MG63 (cell line): ENCODE measurements at regions not wholly inside any gene's neighbourhood (a gene's known extent, or its start where the extent isn't known, plus 50 kb on each side); places are given as distances from the start of the nearest gene placed in this dataset.
"Not testable (repeated sequence)": the region's sequence is repeated elsewhere in the genome, so short reads cannot be mapped to it uniquely, and the experiment has no call there.

Experiments used
- DNase-seq: peaks from one replicate; pipeline ENCODE4 v3.0.0-alpha.2; 2020
- H3K27me3 ChIP-seq: fragments of 250-450 bp; sonication (Bioruptor Pico); 2 replicates; pipeline ENCODE4 v1.5.1; 2020; ENCODE audit warnings: mild to moderate bottlenecking, moderate library complexity
- H3K36me3 ChIP-seq: fragments of 250-450 bp; sonication (Bioruptor Pico); 2 replicates; pipeline ENCODE4 v1.5.1; 2020; ENCODE audit warnings: mild to moderate bottlenecking, moderate library complexity
- H3K4me3 ChIP-seq: fragments of 250-450 bp; sonication (Bioruptor Pico); 2 replicates; pipeline ENCODE4 v1.5.1; 2020; ENCODE audit warnings: mild to moderate bottlenecking, moderate library complexity
- H3K9me3 ChIP-seq: fragments of 250-450 bp; sonication (Bioruptor Pico); 2 replicates; pipeline ENCODE4 v1.5.1; 2020; ENCODE audit warnings: mild to moderate bottlenecking, moderate library complexity

DNA sequence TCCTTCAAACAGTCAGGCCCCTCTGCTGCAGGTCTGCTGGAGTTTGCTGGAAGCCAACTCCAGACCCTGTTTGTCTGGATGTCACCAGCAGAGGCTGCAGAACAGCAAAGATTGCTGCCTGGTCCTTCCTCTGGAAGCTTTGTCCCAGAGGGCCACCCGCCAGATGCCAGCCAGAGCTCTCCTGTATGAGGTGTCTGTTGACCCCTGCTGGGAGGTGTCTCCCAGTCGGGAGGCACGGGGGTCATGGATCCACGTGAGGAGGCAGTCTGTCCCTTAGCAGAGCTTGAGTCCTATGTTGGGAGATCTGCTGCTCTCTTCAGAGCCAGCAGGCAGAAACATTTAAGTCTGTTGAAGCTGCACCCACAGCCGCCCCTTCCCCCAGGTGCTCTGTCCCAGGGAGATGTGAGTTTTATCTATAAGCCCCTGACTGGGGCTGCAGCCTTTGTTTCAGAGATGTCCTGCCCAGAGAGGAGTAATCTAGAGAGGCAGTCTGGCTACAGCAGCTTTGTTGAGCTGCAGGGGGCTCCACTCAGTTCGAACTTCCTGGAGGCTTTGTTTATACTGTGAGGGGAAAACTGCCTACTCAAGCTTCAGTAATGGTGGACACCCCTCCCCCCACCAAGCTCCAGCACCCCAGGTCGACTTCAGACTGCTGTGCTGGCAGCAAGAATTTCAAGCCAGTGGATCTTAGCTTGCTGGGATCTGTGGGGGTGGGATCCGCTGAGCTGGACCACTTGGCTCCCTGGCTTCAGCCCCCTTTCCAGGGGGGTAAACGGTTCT lies 72.1 kb downstream of the OGFRL1 start:
- not testable (repeated sequence) for H3K27me3 ChIP-seq, H3K9me3 ChIP-seq, H3K4me3 ChIP-seq, DNase-seq, H3K36me3 ChIP-seq

DNA sequence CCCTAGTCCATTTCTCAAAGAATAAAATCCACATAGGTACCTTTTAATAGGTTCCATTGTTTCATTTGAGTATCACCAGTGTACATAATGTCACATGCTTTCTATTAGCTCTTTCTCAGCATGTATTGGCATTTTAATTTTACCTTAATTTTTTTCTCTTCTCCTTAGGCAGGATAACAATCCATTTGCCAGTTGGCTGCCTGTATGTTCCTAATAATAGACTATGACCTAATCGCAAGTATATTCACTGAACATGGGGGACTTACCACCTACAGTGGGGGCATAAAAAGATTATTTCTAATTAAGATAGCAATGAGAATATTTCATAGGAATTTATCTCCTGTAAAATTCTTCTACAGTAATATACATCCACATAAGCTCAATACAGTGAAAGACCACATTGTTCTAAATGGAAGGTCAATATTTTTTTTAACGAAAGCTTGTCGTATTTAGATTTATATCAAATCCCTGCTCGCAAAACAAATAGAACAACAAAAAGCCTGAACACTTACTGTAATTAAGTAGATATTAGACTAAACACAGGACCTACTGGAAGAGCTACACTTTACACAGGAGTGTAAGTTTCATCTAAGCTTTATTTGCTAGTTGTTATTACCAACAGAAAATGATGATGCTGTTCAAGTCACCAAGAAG lies 76.4 kb downstream of the OGFRL1 start:
- DNase-seq: no peak
- Histone ChIP-seq H3K36me3 (no peaks in the 10 kb centered on the region; the same call in 1 of the 2 replicates), H3K9me3 (no peaks in the 10 kb centered on the region), H3K27me3 (no peaks in the 10 kb centered on the region), H3K4me3 (no peak overlapping the region)

DNA sequence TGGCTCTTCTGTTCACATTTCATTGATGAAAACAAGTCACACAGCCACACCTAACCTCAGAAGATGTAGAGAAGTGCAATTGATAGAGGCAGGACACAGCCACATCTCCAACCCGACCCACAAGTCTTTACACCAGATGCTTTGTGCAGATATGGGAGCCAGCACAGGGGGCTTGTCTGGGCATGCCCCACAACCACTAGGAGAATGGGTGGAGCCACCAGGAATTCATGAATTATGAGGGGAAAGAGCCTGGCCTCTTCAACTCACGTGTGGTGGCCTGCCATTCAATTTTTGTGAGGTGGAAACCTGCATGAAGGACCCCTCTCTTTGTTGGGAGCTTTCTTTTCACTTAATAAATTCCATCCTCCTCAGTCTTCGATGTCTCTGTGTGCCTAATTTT lies 79.1 kb downstream of the OGFRL1 start:
- Histone ChIP-seq H3K9me3 (no peaks in the 10 kb centered on the region), H3K27me3 (no peaks in the 10 kb centered on the region), H3K36me3 (peaks cover 4% of the 10 kb centered on the region; the same call in 1 of the 2 replicates), H3K4me3 (no peak overlapping the region)
- DNase-seq: no peak

DNA sequence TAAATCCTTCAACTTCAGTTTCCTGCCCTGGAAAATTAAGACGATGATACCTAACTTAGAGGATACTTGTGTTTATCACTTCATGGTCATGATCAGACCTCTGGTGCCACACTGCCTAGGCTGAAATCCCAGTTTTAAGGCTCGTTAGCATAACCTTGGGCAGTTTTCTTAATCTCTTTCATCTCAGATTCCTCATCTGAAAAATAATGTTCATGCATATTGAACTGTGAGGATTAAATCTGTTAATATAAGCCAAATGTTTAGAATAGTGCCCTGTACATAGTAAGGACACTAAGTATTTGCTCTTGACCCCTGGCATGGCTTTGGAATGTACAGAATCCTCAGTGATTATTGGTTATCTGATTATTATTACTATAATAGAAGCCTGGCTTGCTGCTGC lies 79.7 kb downstream of the OGFRL1 start:
- H3K4me3 ChIP-seq: no peak overlapping the region
- H3K27me3 ChIP-seq: no peaks in the 10 kb centered on the region
- H3K9me3 ChIP-seq: no peaks in the 10 kb centered on the region
- H3K36me3 ChIP-seq: peaks cover 4% of the 10 kb centered on the region; the same call in 1 of the 2 replicates
- DNase-seq: no peak

DNA sequence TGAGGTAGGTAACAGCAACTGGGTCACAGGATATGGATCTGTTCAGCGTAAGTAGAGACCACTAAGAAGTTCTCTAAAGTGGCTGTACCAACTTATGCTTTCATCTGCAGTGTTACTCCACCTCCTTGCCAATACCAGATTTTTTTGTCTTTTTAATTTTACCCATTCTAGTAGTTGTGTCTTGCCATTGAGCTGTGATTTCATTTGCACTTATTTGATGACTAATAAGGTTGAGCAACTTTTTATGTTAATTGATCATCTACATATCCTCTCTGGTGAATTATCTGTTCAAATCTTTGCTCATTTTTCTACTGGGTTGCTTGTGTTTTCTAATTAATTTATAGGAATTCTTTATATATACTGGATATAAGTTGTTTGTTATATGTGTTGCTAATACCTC lies 82.9 kb downstream of the OGFRL1 start:
- Histone ChIP-seq H3K27me3 (no peaks in the 10 kb centered on the region), H3K4me3 (no peak overlapping the region), H3K9me3 (no peaks in the 10 kb centered on the region), H3K36me3 (peaks cover 4% of the 10 kb centered on the region; the same call in 1 of the 2 replicates)
- DNase-seq: no peak

DNA sequence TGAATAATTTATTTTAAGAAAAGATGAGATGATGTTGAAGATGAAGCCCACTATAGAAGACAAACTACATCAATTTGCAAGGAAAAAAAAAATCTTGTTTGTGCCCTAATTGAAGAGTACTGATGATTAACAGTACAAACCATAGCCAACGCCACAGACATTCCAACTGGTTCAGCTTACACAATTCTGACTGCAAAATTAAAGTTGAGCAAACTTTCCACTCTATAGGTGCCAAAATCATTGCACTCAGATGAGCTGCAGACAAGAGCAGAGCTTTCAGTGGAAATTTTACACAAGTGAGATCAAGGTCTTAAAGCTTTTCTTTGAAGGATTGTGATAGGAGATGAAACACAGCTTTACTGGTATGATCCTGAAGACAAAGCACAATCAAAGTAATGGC lies 85.3 kb downstream of the OGFRL1 start:
- no peaks in the 10 kb centered on the region for H3K27me3 ChIP-seq
- H3K36me3 ChIP-seq: peaks cover 4% of the 10 kb centered on the region; the same call in 1 of the 2 replicates
- no peaks in the 10 kb centered on the region for H3K9me3 ChIP-seq
- H3K4me3 ChIP-seq: no peak overlapping the region
- DNase-seq: no peak

DNA sequence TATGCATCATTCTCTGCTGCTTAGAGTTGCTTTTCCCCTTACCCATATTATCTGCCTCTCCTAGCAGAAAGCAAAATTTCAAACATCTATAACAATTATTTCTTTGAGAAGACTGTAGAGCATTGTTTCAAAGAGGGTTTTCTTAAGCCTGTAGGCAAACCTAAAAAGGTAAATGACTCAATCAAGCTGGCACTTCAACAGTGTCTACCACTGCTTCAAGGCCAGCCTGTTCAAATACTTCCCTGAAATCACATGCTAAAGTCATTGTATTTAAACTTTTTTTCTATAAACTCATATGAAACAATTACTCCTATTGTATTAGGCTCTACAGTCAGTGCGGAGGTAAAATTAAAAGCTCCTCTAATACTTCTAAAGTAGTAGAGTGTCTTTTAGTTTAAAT lies 87.1 kb downstream of the OGFRL1 start:
- DNase-seq: no peak
- no peaks in the 10 kb centered on the region for H3K9me3 ChIP-seq
- peaks cover 4% of the 10 kb centered on the region; the same call in 1 of the 2 replicates for H3K36me3 ChIP-seq
- H3K27me3 ChIP-seq: no peaks in the 10 kb centered on the region
- no peak overlapping the region for H3K4me3 ChIP-seq

DNA sequence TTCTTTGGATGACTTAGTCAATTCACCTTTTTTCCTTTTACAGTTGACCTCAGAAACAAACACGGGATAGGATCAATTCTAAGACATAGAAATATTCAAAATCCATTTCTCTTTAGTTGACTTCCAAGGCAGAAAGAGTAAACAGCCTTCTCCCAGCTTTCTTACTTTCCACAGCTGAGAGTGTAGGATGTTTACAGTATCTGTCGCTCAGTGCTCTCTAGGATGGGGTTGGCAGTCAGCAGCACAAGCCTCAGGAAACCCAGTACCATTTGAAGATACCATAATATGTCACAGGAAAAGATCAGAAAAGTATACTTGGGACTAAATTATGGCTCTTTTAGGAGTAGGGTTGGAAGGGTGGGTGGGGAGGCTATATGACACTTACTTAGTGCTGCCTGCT lies 88.2 kb downstream of the OGFRL1 start:
- no peak for DNase-seq
- H3K4me3 ChIP-seq: no peak overlapping the region
- H3K9me3 ChIP-seq: no peaks in the 10 kb centered on the region
- H3K36me3 ChIP-seq: peaks cover 4% of the 10 kb centered on the region; the same call in 1 of the 2 replicates
- H3K27me3 ChIP-seq: no peaks in the 10 kb centered on the region

DNA sequence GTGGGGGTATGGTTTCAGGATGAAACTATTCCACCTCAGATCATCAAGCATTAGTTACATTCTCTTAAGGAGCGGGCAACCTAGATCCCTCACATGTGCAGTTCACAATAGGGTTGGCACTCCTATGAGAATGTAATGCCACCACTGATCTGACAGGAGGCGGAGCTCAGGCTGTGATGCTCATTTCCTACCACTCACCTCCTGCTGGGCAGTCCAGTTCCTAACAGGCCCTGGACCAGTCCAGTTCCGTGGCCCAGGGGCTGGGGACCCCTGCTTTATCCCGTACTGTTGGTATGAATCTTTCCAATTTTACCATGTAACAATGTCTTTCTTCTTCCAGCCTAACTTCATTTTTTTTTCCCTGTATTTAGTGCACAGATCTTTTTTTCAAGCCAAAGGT lies 94.9 kb downstream of the OGFRL1 start:
- no peak for DNase-seq
- H3K36me3 ChIP-seq: no peaks in the 10 kb centered on the region
- no peak overlapping the region for H3K4me3 ChIP-seq
- H3K9me3 ChIP-seq: no peaks in the 10 kb centered on the region
- H3K27me3 ChIP-seq: no peaks in the 10 kb centered on the region

DNA sequence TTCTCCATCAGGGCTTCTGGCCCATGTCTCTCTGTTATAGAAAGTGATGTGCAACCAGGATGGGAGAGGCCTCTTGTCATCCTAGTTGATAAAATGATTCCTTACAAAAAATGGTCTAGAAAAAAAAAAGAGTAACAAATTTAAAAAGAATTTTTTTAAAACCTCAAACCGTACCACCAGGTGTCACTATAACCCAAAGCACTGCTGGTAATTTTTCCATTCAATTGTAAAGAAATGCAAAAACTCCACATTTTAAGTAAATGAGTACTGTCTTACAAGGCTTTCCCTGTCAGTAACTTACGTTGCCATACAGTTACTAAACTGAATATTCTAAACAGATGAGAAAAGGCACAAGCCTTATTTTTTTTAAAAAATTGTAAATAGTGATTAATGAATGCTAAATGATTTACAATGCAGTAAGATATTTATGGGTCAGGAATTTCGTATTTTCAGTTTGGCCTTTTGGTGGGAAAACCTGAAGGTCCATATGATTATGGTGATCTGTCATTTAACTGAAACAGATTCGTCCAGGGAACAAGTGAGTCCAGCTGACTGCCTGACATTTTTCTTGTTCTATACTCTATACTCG lies 95.4 kb downstream of the OGFRL1 start:
- Histone ChIP-seq H3K9me3 (no peaks in the 10 kb centered on the region), H3K36me3 (no peaks in the 10 kb centered on the region), H3K27me3 (no peaks in the 10 kb centered on the region), H3K4me3 (no peak overlapping the region)
- no peak for DNase-seq

DNA sequence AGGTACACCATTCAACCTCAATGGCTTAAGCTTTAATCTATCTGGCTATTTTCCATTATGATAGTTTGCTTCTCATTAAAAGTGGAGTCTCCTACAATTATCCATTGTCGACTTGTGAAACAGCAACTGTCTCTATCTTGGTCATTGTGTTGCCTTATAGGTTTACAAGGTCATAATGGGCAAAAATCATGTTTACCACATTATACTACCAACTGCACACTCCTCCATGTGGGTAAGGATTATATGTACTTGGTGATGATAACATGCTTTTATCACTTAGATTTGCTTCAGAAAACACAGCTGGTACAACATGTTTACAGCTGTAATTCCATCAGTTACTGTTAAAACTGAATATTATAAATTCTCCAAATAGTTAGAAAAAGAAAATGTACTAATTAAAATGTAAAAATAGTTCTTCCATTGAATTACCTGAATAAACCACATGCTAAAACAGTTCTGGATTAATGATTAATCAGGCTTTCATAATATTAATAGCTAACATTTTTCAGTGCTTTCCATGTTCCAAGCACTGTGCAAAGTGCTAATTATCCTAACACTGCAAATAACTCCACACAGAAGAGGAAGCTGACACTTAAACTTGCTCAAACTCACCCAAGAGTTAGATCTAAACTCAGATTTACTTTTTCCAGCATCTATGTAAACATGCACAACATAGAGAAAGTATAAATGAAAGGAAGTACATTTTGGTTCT lies 96.7 kb downstream of the OGFRL1 start:
- DNase-seq: no peak
- Histone ChIP-seq H3K4me3 (no peak overlapping the region), H3K27me3 (no peaks in the 10 kb centered on the region), H3K9me3 (no peaks in the 10 kb centered on the region), H3K36me3 (no peaks in the 10 kb centered on the region)

DNA sequence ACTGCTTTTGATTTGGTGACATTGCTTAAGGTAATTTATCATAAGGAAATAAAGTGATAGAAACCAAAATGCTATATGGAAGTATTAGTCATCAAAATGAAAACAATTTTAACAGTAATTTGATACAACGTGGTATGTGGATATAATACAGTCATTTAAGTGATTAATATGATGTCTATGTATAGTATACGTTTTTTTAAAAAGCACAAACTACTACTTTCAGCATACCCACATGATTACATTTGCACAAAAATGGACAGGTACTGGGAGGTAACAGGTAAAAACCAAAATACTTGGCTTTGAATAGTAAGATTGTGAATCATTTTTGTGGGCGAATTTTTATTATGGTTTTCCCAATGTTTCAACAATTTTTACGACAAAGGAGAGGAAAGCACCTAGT lies 97.6 kb downstream of the OGFRL1 start:
- Histone ChIP-seq H3K36me3 (no peaks in the 10 kb centered on the region), H3K9me3 (no peaks in the 10 kb centered on the region), H3K4me3 (no peak overlapping the region), H3K27me3 (no peaks in the 10 kb centered on the region)
- no peak for DNase-seq

DNA sequence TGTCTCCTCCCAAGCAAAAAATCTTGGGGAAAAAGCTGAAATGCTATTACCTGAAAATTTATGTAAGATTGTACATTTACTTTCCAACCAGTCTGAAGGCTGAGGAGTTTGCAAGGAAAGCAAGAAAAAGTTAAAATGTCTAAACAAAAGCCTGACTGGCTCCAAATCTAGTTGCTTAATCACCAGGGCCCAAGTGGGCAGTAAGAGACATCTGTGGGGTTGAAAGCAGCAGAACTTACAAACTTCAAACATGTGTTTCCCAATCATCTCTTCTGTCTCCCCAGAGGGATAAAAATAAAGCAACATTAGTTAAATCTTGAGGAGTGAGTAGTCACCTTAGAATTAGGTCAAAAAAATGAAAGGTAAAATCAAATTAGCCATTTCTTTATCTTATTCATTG lies 98.6 kb downstream of the OGFRL1 start:
- Histone ChIP-seq H3K36me3 (no peaks in the 10 kb centered on the region), H3K27me3 (no peaks in the 10 kb centered on the region), H3K4me3 (no peak overlapping the region), H3K9me3 (no peaks in the 10 kb centered on the region)
- no peak for DNase-seq

DNA sequence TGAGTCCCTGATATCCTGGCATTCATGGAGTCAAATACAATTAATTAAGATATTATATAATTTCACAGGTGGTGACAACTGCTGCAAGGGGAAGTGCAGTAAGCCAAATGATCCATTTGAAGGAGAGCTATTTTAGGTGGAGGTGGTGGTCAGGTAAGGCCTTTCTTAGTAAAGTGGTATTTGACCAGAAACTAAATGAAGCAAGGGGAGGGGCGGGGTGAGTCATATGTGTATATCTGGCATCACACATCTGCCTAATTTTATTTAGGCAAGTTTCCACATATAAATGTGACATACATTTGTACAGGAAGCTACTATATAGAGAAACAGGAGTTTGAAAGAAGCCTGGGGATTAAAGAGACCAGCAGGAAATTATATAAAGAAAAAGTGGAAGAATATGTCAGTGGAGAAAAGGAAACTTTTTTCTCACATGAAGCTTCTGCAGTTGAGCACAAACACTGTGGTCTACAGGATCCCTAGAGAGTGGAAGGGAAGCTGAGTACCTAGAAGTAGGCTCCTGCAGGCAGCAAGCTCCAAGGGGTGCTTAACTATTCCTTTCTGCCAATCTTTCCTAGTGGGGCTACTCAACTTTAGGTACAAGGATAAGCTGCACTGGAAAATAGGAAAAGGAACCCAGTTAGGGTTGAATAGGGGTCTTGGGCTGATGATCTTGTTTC lies 99.6 kb downstream of the OGFRL1 start:
- DNase-seq: peak; percentile 27
- no peaks in the 10 kb centered on the region for H3K36me3 ChIP-seq
- no peaks in the 10 kb centered on the region for H3K27me3 ChIP-seq
- H3K4me3 ChIP-seq: no peak overlapping the region
- H3K9me3 ChIP-seq: no peaks in the 10 kb centered on the region

DNA sequence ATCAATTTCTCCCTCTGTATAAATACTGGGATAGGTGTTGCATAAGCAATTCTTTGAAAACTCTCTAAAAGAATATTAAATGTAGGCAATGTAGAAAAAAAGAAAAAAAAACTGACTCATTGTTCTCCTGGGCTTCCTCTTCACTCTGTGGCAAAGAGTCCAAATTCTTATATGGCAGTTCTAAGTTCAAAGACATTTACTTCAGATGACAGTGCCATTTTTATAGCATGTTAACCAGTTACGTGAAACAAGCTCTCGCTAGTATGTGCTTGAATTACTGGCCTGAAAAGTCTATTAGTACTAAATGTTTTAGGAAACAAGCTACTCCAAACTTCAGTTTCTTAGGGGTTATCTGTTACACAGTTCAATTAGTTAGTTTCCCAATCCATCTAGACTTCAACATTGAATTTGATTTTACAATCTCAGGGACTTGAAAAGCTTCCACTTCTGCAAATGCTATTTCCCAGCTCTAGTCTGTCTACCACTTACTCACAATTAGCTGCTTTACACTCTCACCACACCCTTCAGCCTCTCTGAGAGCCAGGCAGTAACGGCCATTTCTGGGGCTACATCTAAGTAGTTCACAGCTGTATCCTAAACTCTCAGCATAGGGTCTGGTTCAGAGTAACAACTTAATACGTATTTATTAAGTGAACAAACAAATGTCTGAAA lies 100.4 kb downstream of the OGFRL1 start:
- Histone ChIP-seq H3K4me3 (no peak overlapping the region), H3K27me3 (no peaks in the 10 kb centered on the region), H3K9me3 (no peaks in the 10 kb centered on the region), H3K36me3 (no peaks in the 10 kb centered on the region)
- no peak for DNase-seq

DNA sequence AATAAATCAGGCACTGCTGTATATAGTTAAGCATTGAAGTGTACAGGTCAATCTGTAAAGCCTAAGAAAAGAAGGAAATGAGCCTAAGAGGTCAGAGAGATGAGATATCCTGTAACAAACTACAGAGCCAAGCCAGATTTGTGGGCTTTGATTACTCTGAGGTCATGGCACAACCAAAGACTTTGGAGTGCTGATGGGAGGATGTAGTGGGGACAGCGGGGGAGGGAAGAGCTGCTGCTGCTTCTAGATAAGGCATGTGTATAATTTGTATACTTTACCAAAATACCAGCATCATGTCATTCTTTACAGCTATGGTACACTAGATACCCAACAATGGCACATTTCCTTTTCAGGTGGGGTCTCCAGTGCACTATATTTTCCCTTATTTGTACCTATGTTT lies 102.5 kb downstream of the OGFRL1 start:
- Histone ChIP-seq H3K36me3 (no peaks in the 10 kb centered on the region), H3K4me3 (no peak overlapping the region), H3K9me3 (no peaks in the 10 kb centered on the region), H3K27me3 (no peaks in the 10 kb centered on the region)
- DNase-seq: no peak
